Astrocyte of the hippocampus (primary cell): ENCODE measurements at regions not wholly inside any gene's neighbourhood (a gene's known extent, or its start where the extent isn't known, plus 50 kb on each side); places are given as distances from the start of the nearest gene placed in this dataset.
A peak's percentile ranks its signal among the peaks of the same experiment; 100 is the strongest.

Source experiments
- DNase-seq: peaks from one replicate; pipeline ENCODE4 v3.0.0; 2011; ENCODE audit warnings: low read depth, low spot score

DNA sequence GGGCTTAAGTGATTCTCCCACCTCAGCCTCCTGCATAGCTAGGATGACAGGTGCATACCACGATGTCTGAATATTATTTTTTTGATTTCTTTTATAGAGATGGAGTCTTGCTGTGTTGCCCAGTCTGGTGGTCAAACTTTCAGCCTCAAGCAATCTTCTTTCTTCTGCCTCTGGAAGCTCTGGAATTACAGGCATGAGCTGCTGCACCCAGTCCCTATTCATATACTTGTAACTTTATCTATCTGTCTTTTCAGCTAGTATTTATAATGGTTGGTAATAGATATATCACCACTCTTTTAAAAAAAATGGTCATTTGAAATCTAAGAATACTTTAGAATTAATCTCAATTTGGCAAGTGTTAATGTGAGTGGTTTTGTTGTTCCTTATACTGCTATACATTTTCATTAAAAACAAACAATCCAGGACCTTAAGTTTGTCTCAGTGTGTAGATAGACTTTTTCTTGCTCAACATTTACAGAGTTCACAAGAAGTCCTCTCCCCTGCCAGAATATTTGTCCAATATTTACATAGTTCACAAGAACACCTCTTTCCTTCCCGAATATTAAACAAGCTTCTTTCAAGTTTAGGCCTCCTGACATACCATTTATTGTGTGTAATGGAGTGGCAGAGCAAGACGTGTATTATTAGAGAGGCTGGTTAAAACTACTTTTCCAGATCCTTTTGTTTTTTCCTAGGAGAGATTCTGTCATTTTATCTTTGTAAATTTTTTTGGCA lies 1197.4 kb upstream of the ADGRL3 start:
- DNase-seq: no peak

DNA sequence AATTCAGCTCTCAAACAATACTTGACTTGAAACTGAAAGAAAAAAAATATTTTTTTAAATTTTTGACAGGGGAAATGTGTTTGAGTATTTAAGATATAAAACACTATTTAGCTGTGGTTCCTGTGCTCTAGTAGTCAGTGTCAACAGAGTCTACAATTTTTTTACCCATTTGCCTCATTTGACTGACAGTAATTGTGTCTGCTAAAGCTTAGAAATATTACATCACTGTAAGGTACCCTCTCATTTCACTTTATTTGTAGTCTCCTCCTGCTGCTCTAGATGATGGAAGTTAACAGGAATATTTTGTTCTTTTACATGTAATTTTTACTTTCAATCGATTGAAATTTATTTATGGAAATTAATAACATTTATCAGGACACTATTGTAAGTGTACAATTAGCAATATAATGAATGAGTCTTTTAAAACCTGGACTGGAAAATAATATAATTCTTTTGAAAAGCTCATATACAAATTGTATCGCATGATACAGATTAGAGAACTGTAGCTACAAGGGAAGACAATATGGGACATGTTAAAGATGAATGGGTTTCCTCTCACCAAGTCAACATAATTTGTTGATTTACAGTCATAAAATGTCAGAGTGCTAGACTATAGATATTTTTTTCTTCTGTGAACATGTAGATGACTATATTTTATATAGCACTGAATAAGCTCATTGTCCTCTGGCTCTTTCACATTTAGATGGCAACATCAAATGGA lies 1186.5 kb upstream of the ADGRL3 start:
- no peak for DNase-seq

DNA sequence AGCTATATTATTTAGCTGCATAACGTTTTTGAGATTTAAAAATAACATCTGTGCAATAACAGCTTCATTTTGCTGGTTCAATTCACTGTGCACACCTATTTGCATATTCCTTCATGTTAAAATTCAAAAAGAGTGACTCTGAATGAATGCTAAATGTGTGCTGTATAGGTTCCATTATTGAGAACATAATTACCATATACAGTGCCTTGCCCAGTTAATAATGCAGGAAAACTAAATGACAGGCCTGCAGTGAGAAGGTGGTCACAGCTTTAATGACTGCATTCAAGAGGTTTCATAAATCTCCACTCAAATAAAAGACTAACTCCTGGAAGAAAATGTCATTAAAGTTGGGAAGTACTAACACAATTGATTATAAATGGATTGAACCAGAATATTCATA lies 1183.2 kb upstream of the ADGRL3 start:
- DNase-seq: no peak

DNA sequence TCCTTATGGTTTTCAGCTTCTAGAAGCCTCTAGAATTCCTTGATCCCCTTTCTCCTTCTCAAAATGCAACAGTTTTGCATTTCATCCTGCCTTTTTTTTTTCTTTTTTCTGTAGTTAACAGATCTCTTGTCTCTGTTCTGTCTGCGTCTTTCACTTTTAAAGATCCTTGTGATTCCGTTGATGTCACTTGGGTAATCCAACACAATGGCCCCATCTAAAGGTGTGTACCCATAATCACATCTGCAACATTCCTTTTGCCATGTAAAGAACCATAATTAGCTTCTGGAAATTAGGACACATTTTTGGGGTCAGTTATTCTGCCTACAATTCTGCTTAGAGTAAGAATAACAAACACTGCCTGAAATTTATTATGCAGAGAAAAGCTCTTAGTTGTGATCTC lies 1180.9 kb upstream of the ADGRL3 start:
- DNase-seq: no peak

DNA sequence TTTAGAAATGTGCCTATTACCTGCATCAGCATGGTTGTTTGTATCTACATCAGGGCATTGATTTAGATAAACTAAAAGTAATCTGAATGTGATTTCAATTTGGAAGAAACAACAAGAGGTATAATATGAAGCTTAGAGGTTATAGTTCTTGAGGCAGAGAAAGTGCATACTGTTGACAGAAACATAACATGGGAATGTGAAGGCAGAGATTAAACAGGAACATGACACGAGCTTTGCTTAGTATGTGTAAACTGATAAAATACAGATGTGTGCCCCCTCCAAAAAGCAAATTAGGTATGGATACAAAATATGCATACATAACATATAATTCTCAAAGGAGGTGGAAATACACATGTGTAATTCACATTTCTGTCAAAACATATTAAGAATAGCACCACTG lies 1180.2 kb upstream of the ADGRL3 start:
- DNase-seq: no peak

DNA sequence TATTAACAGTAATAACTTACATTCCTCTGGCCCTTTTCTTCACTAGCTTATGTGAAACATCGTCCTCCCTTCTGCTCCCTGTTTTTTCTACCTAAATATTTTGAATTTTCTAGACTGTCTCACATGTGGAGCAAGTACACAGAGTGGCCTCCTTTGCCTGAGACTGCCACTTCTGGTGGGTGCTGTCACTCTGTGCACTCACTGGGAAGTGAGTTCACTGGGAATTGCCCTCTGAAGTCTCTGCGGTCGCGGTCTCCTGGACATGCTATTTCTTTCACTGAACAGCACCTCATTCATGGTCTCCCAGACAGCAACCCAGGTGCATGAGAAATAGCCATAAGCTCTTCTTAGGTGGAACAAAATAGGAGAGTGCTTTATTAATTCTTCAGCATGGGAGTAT lies 1179.7 kb upstream of the ADGRL3 start:
- DNase-seq: no peak

DNA sequence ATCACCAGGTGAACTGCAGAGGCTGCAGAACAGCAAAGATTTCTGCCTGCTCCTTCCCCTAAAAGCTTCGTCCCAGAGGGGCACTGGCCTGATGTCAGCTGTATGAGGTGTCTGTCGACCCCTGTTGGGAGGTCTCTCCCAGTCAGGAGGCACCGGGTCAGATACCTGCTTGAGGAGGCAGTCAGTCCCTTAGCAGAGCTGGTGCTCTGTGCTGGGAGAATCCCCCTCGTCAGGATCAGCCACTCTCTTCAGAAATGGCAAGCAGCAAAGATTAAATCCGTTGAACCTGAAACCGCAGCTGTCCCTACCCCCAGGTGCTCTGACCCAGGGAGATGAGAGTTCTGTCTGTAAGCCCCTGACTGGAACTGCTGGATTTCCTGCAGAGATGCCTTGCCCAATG lies 1166.3 kb upstream of the ADGRL3 start:
- DNase-seq: no peak

DNA sequence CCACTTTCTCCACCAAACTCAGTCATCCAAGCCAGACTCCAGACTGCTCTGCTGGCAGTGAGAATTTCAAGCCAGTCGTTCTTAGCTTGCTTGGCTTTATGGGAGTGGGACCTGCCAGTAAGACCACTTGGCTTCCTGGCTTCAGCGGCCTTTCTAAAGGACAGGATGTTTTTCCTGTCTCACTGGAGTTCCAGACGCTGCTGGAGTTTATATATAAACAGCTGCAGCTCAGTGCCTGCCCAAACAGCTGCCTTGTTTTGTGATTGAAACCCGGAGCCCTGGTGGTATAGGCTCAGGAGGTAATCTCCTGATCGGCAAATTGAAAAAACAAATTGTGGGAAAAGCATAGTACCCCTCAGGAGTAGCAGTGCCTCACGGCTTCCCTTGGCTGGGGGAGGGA lies 1165.8 kb upstream of the ADGRL3 start:
- no peak for DNase-seq

DNA sequence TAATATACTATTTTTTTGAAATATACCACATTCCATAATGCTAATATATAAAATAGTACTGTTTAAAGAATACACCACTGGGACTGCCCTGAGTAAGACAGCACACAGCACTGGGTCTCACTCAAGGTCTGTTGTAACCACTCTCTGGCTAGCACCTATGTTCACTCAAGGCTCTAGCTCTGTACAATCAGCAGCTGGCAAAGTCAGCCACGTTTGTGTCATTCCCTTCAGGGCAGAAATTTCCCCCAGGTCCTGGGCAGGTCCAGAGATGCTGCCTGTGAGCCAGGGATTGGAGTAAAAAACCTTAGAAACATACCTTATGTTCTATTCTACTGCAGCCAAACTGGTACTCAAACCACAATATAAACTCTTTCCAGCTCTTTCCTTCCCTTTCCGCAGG lies 1160.2 kb upstream of the ADGRL3 start:
- no peak for DNase-seq

DNA sequence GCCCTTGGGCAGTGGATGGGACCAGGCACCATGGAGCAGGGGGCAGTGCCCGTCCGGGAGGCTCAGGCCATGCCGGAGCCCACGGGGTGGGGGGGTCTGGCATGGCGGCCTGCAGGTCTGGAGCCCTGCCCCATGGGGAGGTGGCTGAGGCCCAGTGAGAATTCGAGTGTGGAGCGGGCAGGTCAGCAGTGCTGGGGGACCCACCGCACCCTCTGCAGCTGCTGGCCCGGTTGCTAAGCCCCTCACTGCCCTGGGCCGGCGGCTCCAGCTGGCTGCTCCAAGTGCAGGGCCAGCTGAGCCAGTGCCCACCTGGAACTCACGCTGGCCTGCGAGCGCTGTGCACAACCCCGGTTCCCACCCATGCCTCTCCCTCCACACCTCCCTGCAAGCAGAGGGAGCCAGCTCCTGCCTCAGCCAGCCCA lies 1157.9 kb upstream of the ADGRL3 start:
- DNase-seq: no peak

DNA sequence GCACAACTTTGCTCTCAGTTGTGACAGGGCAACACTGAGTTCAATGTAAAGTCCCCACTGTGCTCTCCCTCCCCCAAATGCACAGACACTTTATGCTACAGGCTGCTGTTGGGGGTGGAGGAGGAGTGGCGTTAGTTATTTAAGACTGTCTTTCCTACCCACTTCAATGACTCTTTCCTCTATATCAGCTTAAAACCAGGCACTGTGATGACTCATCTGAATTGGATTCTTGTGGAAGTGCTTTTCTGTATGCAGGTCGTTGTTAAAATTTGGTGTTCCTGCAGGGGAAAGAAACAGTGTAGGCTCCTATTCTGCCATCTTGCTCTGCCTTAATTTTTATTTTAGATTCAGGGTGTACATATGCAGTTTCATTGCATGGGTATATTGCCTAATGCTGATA lies 1157.2 kb upstream of the ADGRL3 start:
- peak; percentile 24 for DNase-seq

DNA sequence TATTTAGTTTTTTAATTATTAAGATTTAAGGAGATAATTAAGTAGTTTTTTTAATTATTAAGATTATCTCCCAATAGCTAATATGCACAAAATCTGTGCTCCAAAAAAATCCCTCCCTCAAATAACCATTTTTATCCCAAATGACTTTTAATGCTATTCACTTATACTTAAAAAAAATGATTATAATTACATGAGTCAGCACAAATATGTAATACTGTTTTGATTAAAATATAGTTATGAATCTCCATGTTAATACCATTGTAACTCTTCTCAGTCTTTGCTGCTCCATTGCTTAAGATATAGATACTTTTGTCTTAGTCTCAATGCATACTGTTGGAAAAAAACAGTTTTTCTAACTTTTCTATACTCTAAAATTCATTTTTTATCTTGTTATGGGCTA lies 1121.1 kb upstream of the ADGRL3 start:
- no peak for DNase-seq

DNA sequence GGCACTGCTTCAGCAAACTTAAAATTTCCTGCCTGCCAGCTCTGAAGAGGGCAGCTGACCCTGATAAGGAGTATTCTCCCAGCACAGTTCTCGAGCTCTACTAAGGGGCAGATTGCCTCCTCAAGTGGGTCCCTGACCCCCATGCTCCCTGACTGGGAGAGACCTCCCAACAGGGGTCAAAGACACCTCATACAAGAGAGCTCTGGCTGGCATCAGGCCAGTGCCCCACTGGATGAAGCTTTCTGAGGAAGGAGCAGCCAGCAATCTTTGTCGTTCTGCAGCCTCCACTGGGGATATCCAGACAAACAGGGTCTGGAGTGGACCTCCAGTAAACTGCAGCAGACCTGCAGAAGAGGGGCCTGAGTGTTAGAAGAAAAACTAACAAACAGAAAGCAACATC lies 1118.3 kb upstream of the ADGRL3 start:
- DNase-seq: no peak

DNA sequence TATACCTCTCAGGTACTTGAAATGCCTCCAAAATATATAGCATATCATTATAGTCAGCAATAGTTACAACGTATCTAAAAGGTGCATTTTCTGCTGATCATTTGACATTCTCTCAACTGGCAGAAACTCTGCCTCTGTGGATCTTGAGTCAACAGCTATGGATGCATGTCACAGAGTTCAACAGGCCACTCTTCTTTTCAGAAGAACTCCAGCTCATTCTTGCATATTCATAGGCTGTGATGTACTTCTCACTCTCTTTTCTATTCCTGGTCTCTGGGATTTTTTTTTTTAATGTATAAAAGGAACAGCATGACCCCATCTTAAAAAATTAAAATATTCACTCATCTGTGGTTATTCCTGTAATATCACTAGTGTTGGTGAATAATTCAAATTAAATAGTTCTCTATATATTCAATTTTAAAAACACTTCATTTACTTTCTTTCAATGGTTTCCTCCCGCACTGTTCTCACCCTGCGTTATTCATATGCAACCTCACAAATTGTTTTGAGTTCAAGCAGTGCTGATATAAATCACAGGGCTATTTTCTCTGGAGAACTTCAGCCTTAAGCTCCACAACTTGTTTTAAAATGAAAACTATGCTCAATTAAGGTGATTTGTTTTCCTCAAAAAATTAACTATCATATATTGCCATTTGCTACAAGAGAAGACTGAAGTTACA lies 1111.2 kb upstream of the ADGRL3 start:
- no peak for DNase-seq

DNA sequence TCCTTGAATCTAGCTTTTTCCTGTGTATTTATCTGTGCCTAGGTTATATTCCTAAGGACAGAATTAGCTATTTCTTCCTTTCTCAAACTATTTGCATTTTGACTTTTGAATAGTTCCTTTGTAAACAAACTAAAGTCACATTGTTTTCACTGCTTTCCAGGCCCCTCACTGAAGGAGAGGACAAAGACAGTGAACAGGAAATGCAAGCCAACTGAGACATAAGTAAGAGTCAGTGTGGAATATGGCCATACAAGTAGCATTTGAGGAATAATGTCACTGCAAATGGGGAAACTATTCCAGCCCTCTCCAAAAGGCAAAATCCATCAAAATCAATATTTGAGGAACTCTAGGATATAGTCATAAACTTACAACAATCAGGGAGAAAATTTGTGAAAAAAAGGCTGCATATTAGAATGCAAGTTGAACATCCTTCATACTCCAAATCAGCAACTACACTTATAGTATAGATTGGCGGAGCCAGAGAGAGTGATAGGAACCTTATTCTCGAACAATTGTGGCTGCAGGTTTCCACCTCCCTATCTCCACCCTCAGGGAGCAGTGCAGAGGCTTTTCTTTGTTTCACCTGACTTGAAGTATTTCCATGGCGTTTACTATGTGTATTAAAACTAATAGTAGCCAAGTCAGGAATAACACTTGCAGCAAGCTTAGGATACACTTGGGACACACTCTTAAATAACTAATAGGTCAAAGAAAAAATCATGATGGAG lies 1110.4 kb upstream of the ADGRL3 start:
- no peak for DNase-seq

DNA sequence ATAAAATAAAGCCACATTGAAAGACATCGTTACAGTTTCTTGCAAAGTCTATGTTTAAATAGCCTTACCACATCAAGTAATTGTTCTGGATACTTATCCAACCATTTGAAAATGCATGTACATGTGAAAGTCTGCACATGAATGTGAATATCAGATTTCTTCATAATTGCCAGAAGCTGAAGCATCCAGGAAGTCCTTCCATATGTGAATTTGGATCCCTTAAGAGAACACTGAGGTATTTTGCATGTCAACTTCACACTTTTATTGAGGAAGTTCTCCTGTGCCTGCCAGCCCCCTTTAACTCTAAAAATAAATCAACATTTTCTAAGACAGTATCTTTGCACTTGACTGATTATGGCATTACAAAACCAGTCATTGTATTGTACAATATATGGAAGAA lies 1103.5 kb upstream of the ADGRL3 start:
- DNase-seq: no peak

DNA sequence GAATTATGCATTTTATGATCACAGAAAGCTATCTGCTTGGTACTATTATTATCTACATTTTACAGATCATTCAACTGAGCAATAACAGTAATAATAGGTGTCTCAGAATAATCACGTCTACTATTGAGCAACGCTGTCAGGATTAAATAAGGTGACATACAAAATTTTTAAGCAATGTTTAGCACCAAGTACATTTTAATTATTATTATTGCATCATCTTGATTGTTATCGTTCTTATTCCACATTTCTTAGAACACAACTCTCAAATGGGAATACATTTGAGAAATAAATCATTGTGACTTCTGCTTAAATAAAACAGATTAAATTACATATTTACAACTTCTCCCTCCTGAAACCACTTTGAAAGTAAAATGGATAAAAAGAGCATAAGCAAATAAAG lies 1083.5 kb upstream of the ADGRL3 start:
- no peak for DNase-seq

DNA sequence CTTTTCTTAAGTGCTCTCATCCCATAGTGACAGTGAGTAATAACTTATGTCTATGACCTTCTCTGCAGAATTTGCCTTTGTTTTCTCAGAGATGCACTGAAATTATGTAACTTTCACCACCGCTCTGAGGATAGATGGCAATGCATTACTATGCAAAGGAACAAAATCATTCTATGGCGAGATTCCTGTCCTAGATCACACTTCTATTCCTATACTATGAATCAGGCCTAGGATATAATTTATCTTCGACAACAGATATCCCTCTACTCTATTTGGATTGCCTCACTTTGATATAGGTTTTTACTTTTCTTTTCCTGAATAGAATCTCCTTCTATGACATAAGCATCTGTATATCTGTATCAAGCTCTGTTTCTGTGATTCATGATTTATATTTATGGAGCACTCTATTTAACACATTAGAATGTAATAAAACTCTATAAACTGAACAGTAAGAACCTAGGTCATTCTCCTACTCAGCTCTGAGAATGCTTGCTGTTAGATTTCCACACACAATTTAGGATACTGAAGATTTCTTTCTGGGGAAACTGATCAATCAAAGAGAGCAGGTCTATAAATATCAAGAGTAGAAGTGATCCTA lies 1082.3 kb upstream of the ADGRL3 start:
- DNase-seq: no peak

DNA sequence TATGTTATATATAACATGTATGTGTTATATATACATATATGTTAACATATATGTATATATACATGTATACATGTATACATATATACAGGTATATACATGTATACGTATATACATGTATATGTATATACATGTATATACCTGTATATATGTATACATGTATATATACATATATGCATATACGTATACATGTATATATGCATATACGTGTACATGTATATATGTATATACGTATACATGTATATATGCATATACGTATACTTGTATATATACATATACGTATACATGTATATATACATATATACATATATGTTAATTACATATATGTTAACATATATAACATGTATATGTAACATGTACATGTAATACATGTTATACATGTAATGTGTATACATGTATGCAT lies 1077.3 kb upstream of the ADGRL3 start:
- no peak for DNase-seq

DNA sequence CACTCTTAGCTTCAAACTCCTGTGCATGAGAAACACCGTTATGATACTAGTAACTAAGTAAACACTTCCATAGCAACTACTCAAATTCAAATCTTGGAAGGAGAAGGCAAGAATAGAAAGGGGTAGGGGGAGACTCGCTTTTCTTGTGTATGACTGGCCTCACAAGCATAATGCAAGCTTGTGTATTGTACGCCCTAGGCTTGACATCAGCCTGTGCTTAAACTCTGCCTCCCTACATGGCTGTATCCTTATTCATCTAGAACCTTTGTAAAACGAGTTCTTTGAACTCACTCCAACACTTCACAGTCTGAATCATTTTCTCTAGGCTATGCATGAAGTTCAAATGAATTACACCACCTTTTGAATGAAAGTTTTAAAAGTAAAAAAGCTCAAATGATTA lies 1071.2 kb upstream of the ADGRL3 start:
- DNase-seq: peak; percentile 39

DNA sequence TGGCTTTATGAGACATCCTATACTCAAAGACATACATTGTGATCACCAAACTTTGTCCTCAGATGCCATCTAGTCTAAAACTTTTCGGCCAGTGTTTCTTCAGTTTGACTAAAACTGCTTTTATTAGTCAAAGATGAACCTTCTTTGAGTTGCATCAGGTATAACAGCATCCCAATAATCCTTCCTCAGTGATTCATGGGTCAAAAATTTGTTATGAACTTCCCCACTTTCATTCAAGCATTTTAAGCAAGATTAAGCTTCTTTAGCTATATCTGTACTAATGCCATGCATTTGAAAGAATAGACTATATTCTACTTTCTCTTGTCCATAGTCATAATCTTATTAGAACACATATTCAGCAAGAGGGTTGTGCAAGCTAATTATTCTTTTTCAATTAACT lies 1070.4 kb upstream of the ADGRL3 start:
- no peak for DNase-seq

DNA sequence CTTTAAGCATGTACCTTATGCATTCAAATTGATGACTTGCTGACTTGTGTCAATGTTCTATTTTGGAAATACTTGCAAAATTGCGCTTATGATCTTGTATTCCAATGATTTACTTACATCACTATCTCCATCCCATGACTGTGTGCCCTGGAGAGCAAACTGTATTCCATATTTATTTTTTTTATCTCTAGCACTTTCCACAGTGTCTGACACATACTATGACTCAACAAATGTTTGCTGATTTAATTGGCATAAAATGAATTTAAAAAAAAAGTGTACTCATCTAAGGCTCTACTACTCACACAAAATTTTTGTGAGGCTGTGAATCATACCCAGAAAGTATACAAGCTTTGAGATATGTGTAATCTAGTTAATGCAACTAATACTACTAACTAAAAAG lies 1066.8 kb upstream of the ADGRL3 start:
- peak; percentile 32 for DNase-seq
